SK-N-MC (cell line): ENCODE measurements at regions not wholly inside any gene's neighbourhood (a gene's known extent, or its start where the extent isn't known, plus 50 kb on each side); places are given as distances from the start of the nearest gene placed in this dataset.
"Not testable (repeated sequence)": the region's sequence is repeated elsewhere in the genome, so short reads cannot be mapped to it uniquely, and the experiment has no call there.

Source experiments
- DNase-seq: peaks from one replicate; pipeline ENCODE4 v3.0.0-alpha.2; 2011; ENCODE audit warnings: low read depth, low spot score
- H3K27ac ChIP-seq: fragments of 200-600 bp; sonication (generic); 2 replicates; pipeline ENCODE4 v1.5.1; 2016; ENCODE audit warnings: mixed run types
- H3K36me3 ChIP-seq: fragments of 200-600 bp; sonication (generic); 2 replicates; pipeline ENCODE4 v1.6.1; 2017; ENCODE audit warnings: antibody characterized with exemption, low read length, mixed read lengths; ENCODE audit not compliant: insufficient read depth
- H3K4me3 ChIP-seq: fragments of 200-600 bp; sonication (generic); 2 replicates; pipeline ENCODE4 v1.5.1; 2016
- H3K9ac ChIP-seq: fragments of 200-600 bp; sonication (generic); 2 replicates; pipeline ENCODE4 v1.8.0; 2017; ENCODE audit warnings: mixed run types, mixed read lengths; ENCODE audit not compliant: insufficient read length
- H3K9me3 ChIP-seq: fragments of 200-600 bp; sonication (generic); 2 replicates; pipeline ENCODE4 v1.6.1; 2017; ENCODE audit warnings: low read depth, mild to moderate bottlenecking, antibody characterized with exemption, low read length, moderate library complexity, mixed read lengths
- EZH2 ChIP-seq: fragments of 200-600 bp; sonication (generic); IDR thresholded peaks from one replicate; pipeline ENCODE4 v1.6.1; 2017; ENCODE audit warnings: antibody characterized with exemption
- FOXP2 ChIP-seq: optimal IDR thresholded peaks from 2 replicates; pipeline ENCODE3; 2011; ENCODE audit warnings: mild to moderate bottlenecking, moderate library complexity; ENCODE audit not compliant: insufficient read depth; ENCODE audit errors: extremely low read length, control extremely low read depth
- POLR2AphosphoS5 ChIP-seq: IDR thresholded peaks from 2 replicates; pipeline ENCODE4 v1.6.1; 2012; ENCODE audit warnings: mild to moderate bottlenecking, low read depth, low read length, borderline replicate concordance

- TF ChIP-seq EZH2: no peak
- no peak for TF ChIP-seq POLR2AphosphoS5
- no peak for TF ChIP-seq FOXP2
- no peak for DNase-seq
- Histone ChIP-seq H3K27ac (no peak overlapping the region), H3K9ac (no peak overlapping the region), H3K36me3 (no peaks in the 10 kb centered on the region), H3K9me3 (no peaks in the 10 kb centered on the region), H3K4me3 (no peak overlapping the region)
Observed at GRCh38 chr3:81339040-81339845, 422.2 kb downstream of the GBE1 start.

- DNase-seq: no peak
- Histone ChIP-seq H3K36me3 (no peaks in the 10 kb centered on the region), H3K9ac (no peak overlapping the region), H3K27ac (no peak overlapping the region), H3K9me3 (no peaks in the 10 kb centered on the region), H3K4me3 (no peak overlapping the region)
- TF ChIP-seq FOXP2: no peak
- TF ChIP-seq POLR2AphosphoS5: no peak
- no peak for TF ChIP-seq EZH2
Observed at GRCh38 chr3:81336470-81336869, 425.0 kb downstream of the GBE1 start.

DNA sequence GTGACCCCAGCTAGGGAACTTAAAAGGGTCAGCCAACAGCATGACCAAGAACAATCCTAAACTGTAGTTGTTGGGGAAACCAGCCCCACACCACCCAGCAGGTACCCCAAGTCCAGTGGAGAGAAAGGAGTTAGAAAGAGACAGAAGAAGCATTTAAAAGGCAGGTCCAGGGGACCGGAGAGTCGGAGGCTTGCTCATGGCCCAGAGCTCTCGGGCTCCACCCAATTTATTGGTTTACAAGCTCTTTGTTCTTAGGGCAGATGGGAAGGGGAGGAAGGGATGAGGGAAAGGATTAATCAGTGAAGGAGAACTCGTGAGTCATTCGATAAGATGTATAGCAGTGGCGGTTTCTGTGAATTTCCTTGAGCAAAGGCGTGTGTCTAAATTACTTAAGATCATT lies 431.6 kb downstream of the GBE1 start:
- H3K27ac ChIP-seq, H3K36me3 ChIP-seq, H3K9ac ChIP-seq, DNase-seq, H3K9me3 ChIP-seq, H3K4me3 ChIP-seq: not testable (repeated sequence)

- Histone ChIP-seq H3K36me3 (no peaks in the 10 kb centered on the region), H3K27ac (no peak overlapping the region), H3K9ac (no peak overlapping the region), H3K4me3 (no peak overlapping the region), H3K9me3 (no peaks in the 10 kb centered on the region)
- DNase-seq: no peak
- TF ChIP-seq POLR2AphosphoS5 (no peak), FOXP2 (no peak), EZH2 (no peak)
Observed at GRCh38 chr3:81326245-81326644, 435.2 kb downstream of the GBE1 start.

DNA sequence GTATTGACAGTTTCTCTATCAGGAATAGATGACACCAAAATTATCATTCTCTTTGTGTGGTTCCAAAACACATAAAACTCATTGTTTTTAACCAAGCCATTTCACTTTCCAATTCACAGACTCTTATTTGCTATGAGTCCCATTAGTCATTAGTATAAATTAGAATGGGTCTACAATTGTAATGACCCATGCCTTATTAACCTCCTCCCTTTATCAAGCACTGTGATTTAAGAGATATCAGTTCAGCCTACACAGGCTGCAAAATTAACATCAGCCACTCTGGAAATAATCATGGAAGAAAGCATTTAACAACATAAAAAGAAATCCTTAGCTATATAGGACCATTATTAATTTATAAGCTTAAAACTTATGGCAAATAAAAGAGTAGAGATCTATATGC lies 440.6 kb downstream of the GBE1 start:
- H3K9me3 ChIP-seq: no peaks in the 10 kb centered on the region
- H3K9ac ChIP-seq: no peak overlapping the region
- TF ChIP-seq FOXP2 (no peak), EZH2 (no peak), POLR2AphosphoS5 (no peak)
- no peak for DNase-seq
- H3K27ac ChIP-seq: no peak overlapping the region
- H3K36me3 ChIP-seq: no peaks in the 10 kb centered on the region
- no peak overlapping the region for H3K4me3 ChIP-seq

DNA sequence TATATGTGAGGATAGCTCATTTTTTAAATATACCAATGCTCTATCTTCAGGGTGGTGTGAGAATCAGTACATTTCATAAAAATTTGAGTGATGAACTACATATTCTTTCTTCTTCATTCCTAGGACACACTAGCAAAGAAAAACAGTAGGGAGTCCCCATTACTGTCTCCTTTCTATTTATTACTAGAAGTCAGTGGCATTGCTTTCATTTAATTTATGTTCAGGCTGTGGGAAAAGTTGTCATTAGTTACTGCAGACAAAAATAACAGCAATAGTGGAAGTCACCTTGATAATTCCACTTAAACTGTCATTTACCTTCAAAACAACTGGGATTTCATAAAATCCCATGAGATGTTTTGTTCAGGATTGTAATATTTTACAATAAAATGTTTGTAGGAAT lies 446.4 kb downstream of the GBE1 start:
- no peak overlapping the region for H3K27ac ChIP-seq
- DNase-seq: no peak
- no peak overlapping the region for H3K4me3 ChIP-seq
- TF ChIP-seq EZH2 (no peak), FOXP2 (no peak), POLR2AphosphoS5 (no peak)
- H3K9ac ChIP-seq: no peak overlapping the region
- no peaks in the 10 kb centered on the region for H3K9me3 ChIP-seq
- H3K36me3 ChIP-seq: no peaks in the 10 kb centered on the region

GRCh38 chr3:81311321-81311720 lies 450.1 kb downstream of the GBE1 start:
- no peak overlapping the region for H3K27ac ChIP-seq
- no peak for TF ChIP-seq FOXP2
- TF ChIP-seq POLR2AphosphoS5: no peak
- no peak for TF ChIP-seq EZH2
- no peak for DNase-seq
- no peaks in the 10 kb centered on the region for H3K36me3 ChIP-seq
- H3K9me3 ChIP-seq: no peaks in the 10 kb centered on the region
- H3K9ac ChIP-seq: no peak overlapping the region
- H3K4me3 ChIP-seq: no peak overlapping the region

- Histone ChIP-seq H3K27ac (no peak overlapping the region), H3K9me3 (no peaks in the 10 kb centered on the region), H3K36me3 (no peaks in the 10 kb centered on the region), H3K9ac (no peak overlapping the region), H3K4me3 (no peak overlapping the region)
- TF ChIP-seq FOXP2: no peak
- no peak for TF ChIP-seq POLR2AphosphoS5
- TF ChIP-seq EZH2: no peak
- no peak for DNase-seq
Observed at GRCh38 chr3:81308306-81308705, 453.1 kb downstream of the GBE1 start.

- no peaks in the 10 kb centered on the region for H3K36me3 ChIP-seq
- TF ChIP-seq POLR2AphosphoS5 (no peak), EZH2 (no peak), FOXP2 (no peak)
Observed at GRCh38 chr3:81307221-81307620, 454.2 kb downstream of the GBE1 start.

More at GRCh38 chr3:81307221-81307620, 454.2 kb downstream of the GBE1 start:
- Histone ChIP-seq H3K4me3 (no peak overlapping the region), H3K27ac (no peak overlapping the region), H3K9me3 (no peaks in the 10 kb centered on the region), H3K9ac (no peak overlapping the region)
- no peak for DNase-seq
